MM.1S (cell line): ENCODE measurements at regions not wholly inside any gene's neighbourhood (a gene's known extent, or its start where the extent isn't known, plus 50 kb on each side); places are given as distances from the start of the nearest gene placed in this dataset.

Experiments
- DNase-seq: peaks from one replicate; pipeline ENCODE4 v3.0.0-alpha.2; 2015
- H2AFZ ChIP-seq: fragments of 300-600 bp; sonication (generic); 2 replicates; pipeline ENCODE4 v1.6.0; 2016; ENCODE audit warnings: antibody characterized with exemption, low read length
- H3F3A ChIP-seq: fragments of 300-600 bp; sonication (generic); 2 replicates; pipeline ENCODE4 v1.6.1; 2016; ENCODE audit warnings: mild to moderate bottlenecking, antibody characterized with exemption, low read length, moderate library complexity, mixed read lengths; ENCODE audit not compliant: insufficient read depth
- H3K27ac ChIP-seq: fragments of 300-600 bp; sonication (generic); 2 replicates; pipeline ENCODE4 v1.5.1; 2016; ENCODE audit warnings: mild to moderate bottlenecking, low read length
- H3K27me3 ChIP-seq: fragments of 300-600 bp; sonication (generic); replicated peaks from 2 replicates; pipeline ENCODE4 v1.6.0; 2016; ENCODE audit warnings: low read length; ENCODE audit not compliant: insufficient read depth
- H3K36me3 ChIP-seq: fragments of 300-600 bp; sonication (generic); replicated peaks from 2 replicates; pipeline ENCODE4 v1.6.1; 2016; ENCODE audit warnings: mild to moderate bottlenecking, low read length, mixed read lengths; ENCODE audit not compliant: insufficient read depth
- H3K4me1 ChIP-seq: fragments of 300-600 bp; sonication (generic); 2 replicates; pipeline ENCODE4 v1.6.1; 2016; ENCODE audit warnings: low read length, mixed read lengths
- H3K4me2 ChIP-seq: fragments of 300-600 bp; sonication (generic); 2 replicates; pipeline ENCODE4 v1.6.0; 2016; ENCODE audit warnings: low read depth, low read length
- H3K4me3 ChIP-seq: fragments of 300-600 bp; sonication (generic); 2 replicates; pipeline ENCODE4 v1.5.1; 2016; ENCODE audit warnings: low read length, mixed read lengths
- H3K79me2 ChIP-seq: fragments of 300-600 bp; sonication (generic); 2 replicates; pipeline ENCODE4 v1.6.1; 2016; ENCODE audit warnings: mixed run types, low read length, mixed read lengths
- H3K9ac ChIP-seq: fragments of 300-600 bp; sonication (generic); 2 replicates; pipeline ENCODE4 v1.6.1; 2016; ENCODE audit warnings: low read length, mixed read lengths
- H3K9me2 ChIP-seq: fragments of 300-600 bp; sonication (generic); replicated peaks from 2 replicates; pipeline ENCODE4 v1.6.1; 2016; ENCODE audit warnings: mild to moderate bottlenecking, low read length, mixed read lengths; ENCODE audit not compliant: insufficient read depth
- H3K9me3 ChIP-seq: fragments of 300-600 bp; sonication (generic); replicated peaks from 2 replicates; pipeline ENCODE4 v1.6.1; 2016; ENCODE audit warnings: mild to moderate bottlenecking, low read length, mixed read lengths; ENCODE audit not compliant: insufficient read depth
- H4K20me1 ChIP-seq: fragments of 300-600 bp; sonication (generic); 2 replicates; pipeline ENCODE4 v1.6.1; 2016; ENCODE audit warnings: mild to moderate bottlenecking, low read length, moderate library complexity, mixed read lengths; ENCODE audit not compliant: insufficient read depth
- EZH2 ChIP-seq: fragments of 300-600 bp; sonication (generic); optimal IDR thresholded peaks from 2 replicates; pipeline ENCODE3; 2017; ENCODE audit warnings: low read depth, mild to moderate bottlenecking, antibody characterized with exemption, low read length, mixed read lengths
- EZH2phosphoT487 ChIP-seq: fragments of 300-600 bp; sonication (generic); IDR thresholded peaks from 2 replicates; pipeline ENCODE4 v1.6.1; 2018; ENCODE audit warnings: antibody characterized with exemption, low read length
- TF ChIP-seq, protein P1 (sequence below): fragments of 300-600 bp; sonication (generic); IDR thresholded peaks from 2 replicates; pipeline ENCODE4 v1.5.1; 2016; ENCODE audit warnings: antibody characterized with exemption, low read length, mixed read lengths

DNA sequence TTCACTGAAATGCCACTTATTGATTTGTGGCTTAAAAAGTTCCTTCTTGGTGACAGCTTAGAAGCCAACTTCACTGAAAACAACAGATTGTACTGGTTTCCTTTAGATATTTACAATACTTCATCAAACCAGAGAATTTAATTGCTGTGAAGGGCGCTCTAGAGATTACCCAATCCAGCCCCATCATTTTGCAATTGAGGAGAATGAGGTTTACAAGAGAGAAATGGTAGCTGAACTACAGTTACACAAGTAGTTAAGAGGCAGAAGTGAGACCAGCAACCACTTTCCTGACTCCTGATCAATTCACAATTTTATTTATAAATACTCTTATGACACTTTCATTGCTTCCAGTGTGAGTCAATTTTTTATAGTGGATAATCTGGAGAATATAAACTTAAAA is 103.5 kb upstream of the APC start:
- no peak for TF ChIP-seq EZH2phosphoT487
- TF ChIP-seq, protein P1, sequence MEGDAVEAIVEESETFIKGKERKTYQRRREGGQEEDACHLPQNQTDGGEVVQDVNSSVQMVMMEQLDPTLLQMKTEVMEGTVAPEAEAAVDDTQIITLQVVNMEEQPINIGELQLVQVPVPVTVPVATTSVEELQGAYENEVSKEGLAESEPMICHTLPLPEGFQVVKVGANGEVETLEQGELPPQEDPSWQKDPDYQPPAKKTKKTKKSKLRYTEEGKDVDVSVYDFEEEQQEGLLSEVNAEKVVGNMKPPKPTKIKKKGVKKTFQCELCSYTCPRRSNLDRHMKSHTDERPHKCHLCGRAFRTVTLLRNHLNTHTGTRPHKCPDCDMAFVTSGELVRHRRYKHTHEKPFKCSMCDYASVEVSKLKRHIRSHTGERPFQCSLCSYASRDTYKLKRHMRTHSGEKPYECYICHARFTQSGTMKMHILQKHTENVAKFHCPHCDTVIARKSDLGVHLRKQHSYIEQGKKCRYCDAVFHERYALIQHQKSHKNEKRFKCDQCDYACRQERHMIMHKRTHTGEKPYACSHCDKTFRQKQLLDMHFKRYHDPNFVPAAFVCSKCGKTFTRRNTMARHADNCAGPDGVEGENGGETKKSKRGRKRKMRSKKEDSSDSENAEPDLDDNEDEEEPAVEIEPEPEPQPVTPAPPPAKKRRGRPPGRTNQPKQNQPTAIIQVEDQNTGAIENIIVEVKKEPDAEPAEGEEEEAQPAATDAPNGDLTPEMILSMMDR, result no peak
- no peak for TF ChIP-seq EZH2
- Histone ChIP-seq H3K36me3 (no peaks in the 10 kb centered on the region), H3K27me3 (no peaks in the 10 kb centered on the region), H3K79me2 (no peaks in the 10 kb centered on the region), H3K9ac (no peak overlapping the region), H3K4me2 (no peak overlapping the region), H3K4me1 (peaks cover 10% of the 10 kb centered on the region; the same call in 1 of the 2 replicates), H3K9me2 (no peaks in the 10 kb centered on the region), H3K4me3 (no peak overlapping the region), H2AFZ (no peak overlapping the region), H4K20me1 (no peaks in the 10 kb centered on the region), H3K27ac (no peak overlapping the region), H3F3A (no peaks in the 10 kb centered on the region), H3K9me3 (no peaks in the 10 kb centered on the region)
- no peak for DNase-seq

DNA sequence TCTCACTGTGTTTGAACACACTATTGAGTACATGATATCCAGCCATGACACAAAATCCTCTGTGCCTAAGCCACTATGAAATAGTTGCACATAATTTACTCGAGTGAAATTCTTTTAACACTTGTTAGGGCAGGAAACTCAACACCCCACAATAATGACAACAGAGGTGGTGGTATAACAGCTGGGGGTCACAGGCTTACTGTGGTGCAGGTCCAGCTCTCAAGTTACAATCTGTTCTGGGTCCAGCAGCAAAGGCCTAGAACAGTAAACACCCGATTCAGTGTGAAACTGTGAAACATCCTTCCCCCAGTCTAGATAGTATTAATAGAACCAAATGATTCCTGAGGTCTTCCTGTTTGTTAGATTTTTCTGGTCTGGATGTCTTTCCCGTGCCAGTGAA is 102.9 kb upstream of the APC start:
- TF ChIP-seq, protein P1, result no peak
- TF ChIP-seq EZH2phosphoT487 (no peak), EZH2 (no peak)
- Histone ChIP-seq H3F3A (no peaks in the 10 kb centered on the region), H3K9me2 (no peaks in the 10 kb centered on the region), H3K4me2 (no peak overlapping the region), H3K4me1 (peaks cover 10% of the 10 kb centered on the region; the same call in 1 of the 2 replicates), H3K9ac (no peak overlapping the region), H3K79me2 (no peaks in the 10 kb centered on the region), H3K4me3 (no peak overlapping the region), H3K36me3 (no peaks in the 10 kb centered on the region), H2AFZ (no peak overlapping the region), H4K20me1 (no peaks in the 10 kb centered on the region), H3K9me3 (no peaks in the 10 kb centered on the region), H3K27ac (no peak overlapping the region), H3K27me3 (no peaks in the 10 kb centered on the region)
- no peak for DNase-seq

DNA sequence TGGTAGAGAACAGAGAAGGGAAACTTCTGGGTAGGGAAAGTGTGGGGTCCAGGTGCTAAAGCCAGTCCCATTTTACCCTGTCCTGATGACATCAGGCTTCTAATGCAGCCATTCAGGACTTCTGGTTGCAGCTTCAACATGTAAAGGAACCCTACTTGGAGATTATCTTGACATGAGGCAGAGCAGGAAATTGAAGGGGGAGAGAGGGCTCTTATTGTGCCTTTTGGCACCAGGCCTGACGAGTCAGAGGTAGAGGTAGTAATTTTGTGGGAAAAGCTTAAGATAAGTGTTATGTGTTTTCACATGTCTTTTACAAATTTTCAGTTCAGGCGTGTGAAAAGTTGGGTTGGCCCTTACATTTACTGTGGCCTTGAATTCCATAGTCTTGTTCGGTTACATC is 102.4 kb upstream of the APC start:
- no peaks in the 10 kb centered on the region for H3K9me2 ChIP-seq
- no peaks in the 10 kb centered on the region for H3F3A ChIP-seq
- peaks cover 10% of the 10 kb centered on the region; the same call in 1 of the 2 replicates for H3K4me1 ChIP-seq
- H3K9me3 ChIP-seq, result no peaks in the 10 kb centered on the region
- H3K4me2 ChIP-seq, result no peak overlapping the region
- H3K4me3 ChIP-seq, result no peak overlapping the region
- no peak overlapping the region for H3K27ac ChIP-seq
- no peaks in the 10 kb centered on the region for H4K20me1 ChIP-seq
- H3K36me3 ChIP-seq, result no peaks in the 10 kb centered on the region
- H3K79me2 ChIP-seq, result no peaks in the 10 kb centered on the region
- H2AFZ ChIP-seq, result no peak overlapping the region
- DNase-seq, result no peak
- H3K9ac ChIP-seq, result no peak overlapping the region
- TF ChIP-seq EZH2 (no peak), EZH2phosphoT487 (no peak)
- TF ChIP-seq, protein P1, result no peak
- no peaks in the 10 kb centered on the region for H3K27me3 ChIP-seq
